SW480 (cell line): ENCODE measurements at regions not wholly inside any gene's neighbourhood (a gene's known extent, or its start where the extent isn't known, plus 50 kb on each side); places are given as distances from the start of the nearest gene placed in this dataset.

Experiments used
- DNase-seq: peaks from one replicate; pipeline ENCODE4 v3.0.0-alpha.2; 2016; ENCODE audit warnings: low spot score

DNA sequence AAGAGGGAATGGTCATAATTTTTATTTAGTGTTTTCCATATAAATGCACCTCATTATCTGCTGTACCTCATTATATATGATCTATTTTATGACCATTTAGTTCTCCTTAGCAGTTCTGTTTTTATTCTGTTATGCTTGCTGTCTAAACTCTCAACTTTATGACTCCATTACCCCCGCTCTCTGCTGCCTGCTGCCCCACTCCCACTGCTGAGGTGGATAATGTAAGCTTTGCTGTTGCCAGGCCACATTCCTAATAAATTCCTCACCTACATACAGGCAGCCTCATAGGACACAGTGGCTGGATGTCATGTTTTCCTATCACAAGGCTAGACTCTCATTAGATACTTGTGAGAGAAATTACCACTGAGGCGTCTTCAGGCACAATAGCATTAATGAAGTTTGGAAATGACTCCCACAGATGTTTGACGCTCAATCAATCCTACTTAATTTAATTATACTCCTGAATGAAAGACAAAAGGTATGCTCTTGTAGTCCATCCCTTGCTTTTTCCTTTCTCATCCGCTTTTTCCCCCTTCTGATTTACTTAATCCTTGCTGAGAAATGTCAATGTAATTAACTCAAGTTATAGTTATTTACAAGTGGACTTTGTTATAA lies 497.5 kb upstream of the IGFBP7 start:
- no peak for DNase-seq

DNA sequence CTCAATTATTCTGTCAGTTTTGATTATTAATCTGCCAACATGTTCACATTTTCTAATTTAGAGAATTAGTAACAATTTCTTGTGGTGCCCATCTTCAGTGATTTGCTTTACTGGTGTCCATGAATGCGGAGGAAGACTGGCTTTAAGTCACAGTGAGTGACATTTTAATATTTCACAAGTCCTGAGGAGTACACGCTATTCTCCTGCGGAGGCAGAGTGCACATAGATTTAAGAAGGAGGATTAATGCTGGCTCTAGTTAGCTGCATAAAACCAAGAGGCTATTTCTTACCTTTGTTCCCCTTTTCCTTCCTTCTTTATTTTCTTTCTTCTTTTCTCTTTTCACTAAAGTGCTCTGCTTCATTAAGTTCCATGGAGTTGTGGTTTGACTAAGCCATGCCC lies 495.2 kb upstream of the IGFBP7 start:
- no peak for DNase-seq

DNA sequence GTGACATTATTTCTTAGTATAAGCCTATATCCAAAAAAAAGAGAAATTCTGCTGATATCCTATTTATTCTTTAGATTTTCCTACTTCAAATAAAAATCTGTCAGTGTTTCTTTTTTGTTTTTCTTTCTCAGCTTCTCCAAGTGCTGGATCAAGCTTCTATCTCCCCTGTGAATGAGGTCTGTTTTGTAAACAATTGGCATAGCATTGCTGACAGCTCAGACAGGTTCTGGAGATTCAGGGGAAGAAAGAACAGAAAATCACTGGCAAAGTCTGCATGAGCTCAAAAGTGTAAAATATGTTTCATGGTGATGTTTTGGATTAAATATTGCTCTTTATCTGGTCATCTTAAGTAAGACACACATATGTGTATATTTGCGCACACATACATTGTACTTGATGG lies 492.0 kb upstream of the IGFBP7 start:
- no peak for DNase-seq

DNA sequence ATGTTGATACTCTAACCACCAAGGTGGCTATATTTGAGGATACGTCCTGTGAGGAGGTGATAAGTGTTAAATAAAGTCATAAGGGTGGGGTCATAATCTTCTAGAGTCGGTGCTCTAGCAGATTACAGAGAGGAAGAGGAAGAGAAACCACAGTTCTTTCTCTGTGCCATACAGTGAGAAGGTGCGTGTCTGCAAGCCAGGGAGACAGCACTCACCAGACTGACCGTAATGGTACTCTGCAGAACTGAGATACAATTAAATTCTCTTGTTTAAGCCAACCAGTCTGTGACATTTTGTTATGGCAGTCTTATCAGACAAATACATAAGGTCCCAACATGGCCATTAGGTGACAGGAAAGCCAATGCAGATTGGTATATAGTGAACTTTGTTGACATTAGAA lies 480.9 kb upstream of the IGFBP7 start:
- DNase-seq = no peak

DNA sequence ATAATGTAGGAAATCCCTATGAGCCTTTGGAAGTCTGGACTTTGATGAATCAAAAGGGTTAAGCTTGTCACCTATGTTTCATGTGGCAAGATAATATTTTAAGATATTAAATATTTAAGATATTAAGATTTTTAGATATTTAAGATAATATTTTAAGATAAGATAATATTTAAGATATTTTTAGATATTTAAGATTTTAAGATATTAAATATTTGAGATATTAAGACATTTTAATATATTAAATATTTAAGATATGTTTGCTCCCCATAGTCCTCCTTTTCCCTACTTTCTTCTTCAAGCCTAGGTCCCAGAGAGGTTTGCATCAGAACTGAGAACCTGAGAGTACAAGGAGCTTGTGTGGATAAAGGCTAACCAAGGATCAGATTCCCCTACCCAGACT lies 478.4 kb upstream of the IGFBP7 start:
- no peak for DNase-seq

DNA sequence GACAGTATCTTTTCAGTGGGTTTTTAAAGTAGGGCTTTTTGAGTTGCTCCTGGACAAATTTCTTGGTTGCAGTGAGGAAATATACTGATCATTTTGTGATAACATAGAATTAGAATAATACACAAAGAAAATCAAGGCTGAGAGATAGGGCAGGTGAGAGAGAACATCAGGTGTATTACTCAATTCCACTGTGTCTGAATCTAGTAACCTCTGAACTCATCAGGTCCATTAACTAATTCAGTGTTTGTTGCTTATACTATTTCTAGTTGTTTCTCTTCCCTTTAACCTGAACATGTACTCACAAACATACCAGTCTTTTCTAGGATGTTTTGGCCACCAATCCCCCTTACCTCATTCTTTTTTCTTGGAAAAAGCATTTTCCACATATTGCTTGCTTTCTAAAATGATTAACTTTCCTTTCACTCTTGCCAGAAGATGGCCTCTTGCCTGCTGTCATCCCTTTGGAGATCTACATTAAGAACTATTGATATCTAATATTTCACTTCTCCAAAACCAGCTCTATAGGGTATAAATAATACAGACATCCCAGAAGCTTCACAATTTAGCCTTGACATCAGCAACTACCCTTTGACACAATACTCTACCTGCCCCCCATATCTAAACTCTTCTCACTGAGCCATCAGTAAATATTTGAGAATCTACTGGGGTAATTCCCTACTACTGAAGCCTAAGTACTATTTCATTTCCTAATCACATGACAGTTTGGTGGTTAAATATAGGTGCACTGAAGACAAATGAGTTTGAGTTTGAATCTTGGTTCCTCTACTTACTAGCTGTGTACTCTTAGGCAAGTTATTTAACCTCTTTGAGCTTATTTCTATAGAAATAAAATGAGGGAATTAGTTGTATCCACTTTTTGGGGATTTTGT lies 470.8 kb upstream of the IGFBP7 start:
- DNase-seq = no peak

DNA sequence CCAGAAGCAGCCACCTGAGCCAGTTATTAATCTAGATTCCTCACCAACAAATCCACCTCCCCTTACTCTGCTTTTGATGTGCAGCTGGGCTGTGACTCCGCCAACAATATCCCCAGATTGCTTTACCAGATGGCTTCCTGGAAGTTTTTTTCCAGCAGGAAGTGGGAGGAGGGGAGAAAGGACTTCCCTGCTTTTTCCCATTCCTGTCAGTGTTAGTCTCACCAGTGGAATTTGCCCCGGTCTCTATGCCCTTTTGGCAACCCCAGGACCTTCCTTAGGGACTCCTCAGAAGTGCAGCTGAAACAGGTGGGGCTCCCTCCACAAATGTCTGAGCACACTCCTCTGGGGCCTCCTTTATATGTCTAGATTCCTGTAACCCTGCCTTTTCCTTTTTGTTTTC lies 465.2 kb upstream of the IGFBP7 start:
- DNase-seq = no peak

DNA sequence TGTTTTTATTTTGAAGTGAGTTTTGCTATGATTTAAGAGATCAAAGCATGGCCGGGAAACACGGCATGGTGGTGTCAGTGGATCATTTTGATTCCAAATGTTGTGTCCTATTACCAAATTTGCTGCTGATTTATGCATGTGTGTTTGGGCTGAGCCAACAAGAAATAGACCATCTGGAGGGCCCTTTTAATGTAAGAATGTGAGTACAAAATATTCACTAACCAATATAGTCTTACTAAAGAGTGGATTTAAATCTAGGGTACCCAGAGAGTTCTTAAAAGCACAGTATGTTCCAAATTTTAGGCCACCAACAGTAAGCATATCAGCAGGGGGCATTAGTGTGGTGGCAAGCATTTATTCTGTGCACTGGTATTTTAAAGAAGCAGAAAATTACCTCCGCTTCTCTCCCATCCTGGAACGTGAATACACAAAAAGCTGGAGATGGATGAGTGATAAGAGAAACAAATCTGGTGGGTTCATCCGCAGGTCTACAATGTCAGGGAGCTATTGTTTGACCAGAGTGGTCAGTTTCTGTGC lies 444.4 kb upstream of the IGFBP7 start:
- no peak for DNase-seq

DNA sequence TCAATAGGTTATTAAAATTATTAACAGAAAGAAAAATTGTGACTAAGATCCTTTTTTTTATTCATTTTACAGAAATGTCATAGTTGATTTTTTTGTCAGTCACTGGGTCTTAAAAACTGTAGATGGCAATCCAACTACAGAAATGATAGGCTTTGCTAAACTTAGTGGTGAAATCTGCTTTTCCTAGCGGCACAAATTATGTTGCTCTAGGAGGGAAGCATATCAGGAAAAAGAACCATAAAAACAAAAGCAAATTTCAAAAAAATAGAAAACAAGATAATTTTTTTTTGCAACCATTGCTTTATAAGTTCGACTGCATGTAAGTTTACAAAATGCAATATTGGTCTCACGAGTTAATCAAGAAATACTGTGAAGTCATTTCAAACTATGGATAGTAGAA lies 443.5 kb upstream of the IGFBP7 start:
- no peak for DNase-seq

DNA sequence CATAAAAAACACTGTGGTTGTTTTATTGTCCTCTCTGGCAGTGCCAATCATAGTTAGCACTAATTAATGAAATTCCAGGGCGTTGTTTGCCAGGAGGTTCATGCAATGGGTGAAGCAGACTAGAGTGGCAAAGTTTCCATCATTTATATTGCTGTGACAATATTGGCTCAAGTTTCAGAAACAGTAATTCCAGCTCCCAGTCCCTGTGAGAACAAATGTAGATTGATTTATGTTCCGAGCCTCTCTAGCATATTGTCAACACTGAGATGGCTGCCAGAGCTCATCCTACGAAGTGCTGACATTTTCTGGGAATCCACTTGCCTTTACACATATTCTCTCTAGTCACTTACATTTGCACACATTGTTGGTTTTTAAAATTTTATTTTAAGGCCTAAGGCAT lies 440.0 kb upstream of the IGFBP7 start:
- DNase-seq = no peak

DNA sequence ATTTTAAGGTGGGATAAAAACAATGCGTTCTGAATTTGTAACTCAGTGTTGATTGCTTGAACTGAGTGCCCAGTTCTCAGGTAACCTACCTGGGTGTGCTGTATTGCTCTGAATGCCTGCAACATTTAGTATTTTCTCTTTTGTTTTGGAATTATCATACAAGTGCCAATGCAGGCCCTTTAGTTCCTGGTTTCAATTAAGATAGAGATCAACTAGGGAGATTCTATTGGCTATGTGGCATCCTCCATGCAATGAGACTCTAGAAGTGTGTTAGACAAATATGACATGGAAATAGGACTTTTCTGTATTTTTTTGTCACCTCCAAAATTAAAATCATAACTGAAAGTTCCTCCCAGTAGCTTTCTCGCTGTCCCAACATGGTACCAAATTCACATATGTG lies 438.7 kb upstream of the IGFBP7 start:
- DNase-seq = no peak

DNA sequence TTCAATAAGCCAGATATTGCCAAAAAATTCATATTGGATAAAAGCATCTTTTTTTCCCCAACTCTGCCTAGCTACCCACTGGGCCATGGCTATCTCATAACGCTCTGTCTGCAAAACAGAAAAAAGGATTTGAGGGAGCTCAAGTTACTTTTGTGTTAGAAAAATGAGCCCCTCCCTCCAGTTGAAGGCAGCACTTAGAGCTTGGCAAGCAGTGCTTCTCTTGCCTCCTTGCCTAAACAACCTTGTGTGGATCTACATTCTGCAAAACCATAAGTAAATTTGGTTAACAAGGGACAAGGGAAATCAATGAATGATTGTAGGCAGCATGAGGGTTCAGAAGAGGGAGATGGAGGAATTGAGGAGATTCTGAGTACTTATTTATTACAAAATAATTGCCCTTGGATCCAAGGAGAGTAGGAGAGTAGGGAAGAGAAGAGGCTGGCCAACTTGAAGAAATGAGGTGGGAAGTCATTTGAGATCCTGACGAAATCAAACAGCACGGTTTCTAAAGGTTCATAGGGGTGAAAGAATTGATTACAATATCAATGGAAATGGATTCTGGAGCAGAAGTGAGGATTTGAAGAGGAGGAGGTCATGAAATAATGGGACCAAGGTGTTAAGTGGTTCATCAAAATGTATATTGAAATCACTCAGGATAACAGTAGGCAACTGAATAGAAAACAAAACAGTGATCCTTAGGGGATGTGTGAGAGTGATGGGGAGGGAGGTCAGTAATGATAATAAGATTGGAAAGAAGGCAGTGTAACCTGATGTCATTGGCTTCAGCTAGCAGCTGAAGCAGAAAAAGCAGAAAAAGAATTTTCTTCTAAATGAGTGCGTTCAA lies 434.8 kb upstream of the IGFBP7 start:
- no peak for DNase-seq

DNA sequence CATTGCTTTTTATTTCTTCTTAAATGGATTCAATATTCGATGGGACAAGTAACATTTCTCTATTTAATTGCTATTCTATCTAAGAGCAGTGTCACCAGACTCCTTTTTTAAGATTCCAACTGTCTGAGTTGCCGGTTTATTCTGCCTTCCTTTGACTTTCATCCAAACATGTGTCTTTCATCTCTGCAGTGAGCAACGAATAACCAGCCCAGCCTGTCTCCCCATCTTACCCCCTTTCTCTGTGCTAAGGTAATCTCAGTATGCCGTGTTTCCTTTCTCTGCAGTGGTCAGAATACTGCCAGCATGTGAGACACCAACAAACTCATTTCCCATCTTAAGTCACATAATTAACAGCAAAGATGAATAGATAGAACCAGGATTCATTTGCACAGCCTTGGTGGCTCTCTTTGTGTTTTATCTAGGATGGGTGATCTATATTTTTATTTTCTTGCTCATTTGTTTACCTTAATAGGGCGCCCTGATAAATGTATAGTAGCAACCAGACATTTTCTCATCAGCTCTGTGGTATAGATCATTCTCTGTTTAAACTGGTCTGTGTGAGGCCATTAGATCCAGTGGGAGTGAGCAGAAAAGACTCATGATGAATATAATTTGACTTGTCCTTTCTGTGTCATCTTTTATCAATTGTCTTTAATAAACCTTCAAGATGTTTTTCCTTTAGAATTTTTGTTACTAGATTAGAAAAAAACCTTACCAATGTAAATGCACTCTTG lies 394.8 kb upstream of the IGFBP7 start:
- DNase-seq = no peak

DNA sequence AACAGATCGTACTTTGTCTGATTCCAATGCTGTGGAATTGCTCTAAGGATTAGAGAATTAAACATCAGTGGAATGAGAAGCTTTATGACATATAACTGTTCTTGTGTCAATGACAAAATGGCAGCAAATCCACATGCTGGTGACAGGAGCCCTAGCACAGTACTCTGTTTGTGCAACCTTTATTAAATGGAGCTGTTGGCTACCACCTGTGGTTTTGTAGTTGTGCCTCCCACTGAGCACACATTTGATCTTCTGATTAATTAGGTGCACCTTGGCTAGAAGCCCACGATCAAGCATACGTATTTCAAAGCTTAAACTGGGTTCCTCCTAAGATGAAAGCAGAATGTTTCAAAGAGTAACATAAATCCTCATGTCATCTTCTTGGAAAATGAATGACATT lies 394.0 kb upstream of the IGFBP7 start:
- DNase-seq = peak; percentile 8

DNA sequence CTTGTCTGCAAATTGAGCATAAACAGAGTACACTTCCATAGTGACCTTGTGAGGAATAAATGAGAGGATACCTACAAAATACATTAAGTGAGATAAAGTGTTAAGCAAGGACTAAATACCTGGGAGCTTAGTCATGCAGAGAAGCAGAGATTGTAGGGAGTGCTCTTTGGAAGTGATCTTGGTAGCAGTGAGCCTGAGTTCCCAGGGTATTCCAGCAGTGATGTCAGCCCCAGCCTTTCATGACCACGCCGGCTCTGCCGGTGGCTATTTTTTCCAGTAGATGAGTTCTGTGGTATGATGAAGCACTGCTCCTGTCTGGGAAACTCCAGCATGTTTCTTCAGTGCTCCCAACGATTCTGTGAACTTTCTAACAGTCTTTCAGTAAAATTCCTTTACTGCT lies 391.5 kb upstream of the IGFBP7 start:
- DNase-seq = peak; percentile 1

DNA sequence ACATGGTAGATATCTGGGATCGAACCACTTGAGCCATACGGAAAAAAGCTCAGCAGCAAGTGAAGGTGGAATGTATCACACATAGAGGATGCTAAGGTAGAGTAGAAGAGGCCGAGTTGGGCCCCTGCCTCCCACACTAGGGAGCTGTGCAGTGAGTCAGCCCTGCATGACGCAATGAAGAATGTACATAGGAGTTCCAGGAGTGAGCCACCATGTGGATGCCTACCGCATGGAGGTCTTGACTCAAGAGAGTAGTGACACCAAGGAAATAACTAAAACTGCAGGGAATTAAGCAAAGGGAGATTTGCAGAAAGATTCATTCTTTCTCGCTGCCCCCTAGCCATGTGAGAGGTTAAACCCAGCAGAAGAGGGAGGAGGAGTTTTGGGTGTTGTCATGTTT lies 389.6 kb upstream of the IGFBP7 start:
- peak; percentile 9 for DNase-seq

DNA sequence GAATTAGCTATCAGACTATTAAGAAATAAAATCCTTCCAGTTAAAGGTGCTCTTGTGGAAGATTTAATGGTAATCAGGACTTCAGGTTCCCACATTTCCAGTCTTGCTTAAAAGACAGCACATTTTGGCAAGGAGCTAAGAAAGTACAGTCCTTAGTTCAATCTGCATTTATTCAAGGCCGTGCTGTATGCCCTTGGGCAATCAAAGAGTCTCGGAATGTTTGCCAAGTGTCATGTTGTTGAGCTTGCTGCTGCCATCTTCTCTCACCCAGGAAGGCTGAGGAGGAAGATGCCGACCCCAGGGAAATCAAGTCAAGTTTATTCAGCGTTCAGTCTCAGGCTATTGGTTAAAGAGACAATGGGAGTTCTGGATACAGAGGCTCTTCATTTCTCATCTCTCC lies 388.1 kb upstream of the IGFBP7 start:
- no peak for DNase-seq

DNA sequence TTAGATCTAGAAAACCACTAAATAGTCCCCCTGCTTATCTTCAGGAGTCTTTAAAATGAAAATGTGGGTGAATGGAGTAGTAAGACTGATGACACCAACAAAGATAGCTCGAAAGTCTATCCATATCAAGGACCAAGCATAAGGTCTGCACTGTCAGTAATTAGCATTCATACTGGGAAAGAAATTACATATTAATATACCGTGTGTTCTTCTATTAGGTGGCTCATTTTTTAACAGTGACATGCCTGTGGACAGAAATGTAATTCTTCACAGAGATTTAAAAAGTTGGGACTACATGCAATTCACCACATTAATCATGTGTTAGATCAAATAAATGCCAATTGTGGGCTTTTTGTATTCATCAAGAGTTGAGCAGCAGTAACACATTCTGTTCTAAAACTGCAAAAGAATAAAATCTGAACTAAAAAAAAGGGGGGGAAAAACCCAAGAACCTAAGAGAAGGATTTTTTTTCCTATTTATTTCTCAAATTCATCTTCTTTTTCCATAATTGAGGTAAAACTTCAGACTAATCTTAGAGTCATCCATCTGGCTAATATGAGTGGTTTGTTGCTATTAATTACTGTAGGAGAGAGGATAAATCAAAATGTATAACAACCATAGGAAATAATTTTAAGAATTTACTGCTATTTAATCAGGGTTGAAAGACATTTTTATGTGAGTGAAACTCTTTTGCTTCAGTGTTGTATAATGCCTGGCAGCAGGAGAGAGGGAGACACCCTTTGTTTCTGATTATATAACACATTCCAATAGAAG lies 386.7 kb upstream of the IGFBP7 start:
- no peak for DNase-seq

DNA sequence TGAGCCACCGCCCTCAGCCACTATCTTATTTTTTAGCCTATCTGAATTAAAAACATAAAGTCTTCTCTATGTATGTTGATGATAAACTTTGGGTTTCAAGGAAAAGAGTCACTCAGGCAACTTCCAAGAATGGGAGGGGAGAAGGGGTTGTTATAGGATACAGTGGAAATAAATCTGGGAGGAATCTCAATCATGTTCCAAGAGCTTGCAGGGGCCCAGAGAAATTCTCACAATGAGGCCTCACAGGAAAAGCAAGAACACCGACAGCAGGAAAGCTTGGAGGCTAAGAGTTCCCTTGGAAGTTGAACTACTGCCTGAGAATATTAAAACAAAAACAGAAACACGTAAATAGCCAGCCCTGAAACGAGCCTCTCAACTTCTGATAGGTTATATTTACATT lies 384.6 kb upstream of the IGFBP7 start:
- DNase-seq = no peak

DNA sequence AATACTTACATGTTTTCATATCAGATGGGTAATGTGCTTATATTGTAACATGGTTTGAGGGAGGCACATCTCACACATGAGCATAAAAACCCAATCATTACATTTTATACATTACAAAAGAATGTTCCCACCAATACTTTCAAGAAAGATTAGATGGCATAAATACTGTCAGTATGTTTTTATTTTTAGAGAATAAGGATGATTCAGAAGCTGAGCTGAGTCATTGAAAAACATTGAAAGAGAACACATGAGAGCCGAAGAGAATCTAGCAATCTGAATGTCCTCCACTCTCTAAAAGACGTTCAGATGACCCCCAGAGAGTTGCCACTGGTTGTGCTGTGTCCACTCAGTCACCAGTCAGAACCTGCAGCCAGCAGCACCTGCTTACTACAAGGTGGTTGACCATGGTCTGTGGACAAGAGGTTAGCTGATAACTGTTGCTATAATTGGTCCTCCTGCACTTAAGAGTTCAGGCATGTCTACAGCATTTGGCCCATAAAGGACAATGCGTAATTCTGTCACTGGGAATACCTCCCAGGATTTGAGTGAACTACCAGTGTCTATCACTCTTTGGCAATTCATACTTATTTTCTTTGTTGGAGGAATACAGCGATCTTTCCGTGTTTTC lies 382.2 kb upstream of the IGFBP7 start:
- DNase-seq = no peak

DNA sequence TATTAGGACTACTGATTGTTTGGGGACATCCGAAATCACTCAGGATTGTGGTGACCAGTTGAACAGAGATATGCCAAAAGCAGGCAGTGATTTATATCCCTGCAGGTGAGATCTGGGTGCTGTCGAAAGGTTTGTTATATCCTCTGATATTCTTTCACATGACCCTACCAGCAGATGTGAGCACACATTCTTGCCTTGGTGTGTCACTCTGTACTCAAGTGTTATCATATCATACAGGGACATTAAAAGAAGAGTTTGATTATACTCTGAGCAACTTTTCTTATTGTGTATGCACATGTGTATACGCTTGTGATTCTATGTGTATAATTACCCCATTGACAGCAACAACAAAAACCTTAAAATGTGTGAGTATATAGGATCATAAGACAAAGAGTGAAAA lies 381.2 kb upstream of the IGFBP7 start:
- no peak for DNase-seq
